ENCODE measurements at regions not wholly inside any gene's neighbourhood (a gene's known extent, or its start where the extent isn't known, plus 50 kb on each side); places are given as distances from the start of the nearest gene placed in this dataset.

DNA sequence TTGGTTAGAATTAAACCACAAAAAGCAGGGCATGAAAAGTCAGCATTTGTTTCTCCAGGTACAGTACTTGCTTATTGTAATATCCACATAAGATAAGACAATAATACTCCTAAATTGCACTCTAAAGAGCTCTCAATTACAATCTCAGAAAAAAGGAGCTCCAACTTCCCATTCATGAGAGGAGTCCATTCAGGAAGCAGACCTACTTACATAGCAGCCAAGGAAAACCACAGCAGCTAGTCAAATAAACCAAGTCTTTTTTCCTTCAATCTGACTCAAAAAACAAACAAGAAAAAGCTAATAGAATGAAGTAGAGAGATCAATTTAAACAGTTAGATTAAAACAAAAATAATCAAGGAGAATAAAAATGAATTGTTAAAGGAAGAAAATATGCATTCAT is 885.2 kb upstream of the SLITRK6 start:
- no peak for DNase-seq (ENCODE audit: low spot score)
- no peaks in the 10 kb centered on the region for H3K9me2 ChIP-seq (replicated peaks; ENCODE audit: insufficient read depth)
- H3K4me1 ChIP-seq (ENCODE audit: insufficient read depth) = no peaks in the 10 kb centered on the region
- no peaks in the 10 kb centered on the region for H4K20me1 ChIP-seq (ENCODE audit: insufficient read depth, poor library complexity, severe bottlenecking)
- TF ChIP-seq EZH2phosphoT487 (IDR thresholded peaks at IDR 0.05; ENCODE audit: low read depth, severe bottlenecking, unreplicated experiment) = no peak
- no peak for TF ChIP-seq EZH2 (IDR thresholded peaks at IDR 0.05; ENCODE audit: borderline replicate concordance)
- no peak for TF ChIP-seq CTCF (IDR thresholded peaks at IDR 0.05; ENCODE audit: poor library complexity)
- H3K4me2 ChIP-seq = no peak overlapping the region
- H3K27me3 ChIP-seq = no peaks in the 10 kb centered on the region
- no peaks in the 10 kb centered on the region for H3K9me3 ChIP-seq (ENCODE audit: low read depth)
- no peak overlapping the region for H2AFZ ChIP-seq
- H3K36me3 ChIP-seq (replicated peaks; ENCODE audit: insufficient read depth, low read depth) = no peaks in the 10 kb centered on the region
- H3K79me2 ChIP-seq = no peaks in the 10 kb centered on the region
- no peak overlapping the region for H3K4me3 ChIP-seq
- no peak overlapping the region for H3K27ac ChIP-seq

- H2AFZ ChIP-seq = no peak overlapping the region
- no peak overlapping the region for H3K4me2 ChIP-seq
- DNase-seq (ENCODE audit: low spot score) = no peak
- 80% methylated on average over 2 of the region's 2 CpGs for WGBS (ENCODE audit: low lambda C conversion rate, missing lambda C conversion rate)
- H3K36me3 ChIP-seq (replicated peaks; ENCODE audit: insufficient read depth, low read depth) = no peaks in the 10 kb centered on the region
- H3K27me3 ChIP-seq = no peaks in the 10 kb centered on the region
- no peaks in the 10 kb centered on the region for H3K4me1 ChIP-seq (ENCODE audit: insufficient read depth)
- no peak overlapping the region for H3K27ac ChIP-seq
- no peak overlapping the region for H3K4me3 ChIP-seq
- H3K9me3 ChIP-seq (ENCODE audit: low read depth) = no peaks in the 10 kb centered on the region
- H4K20me1 ChIP-seq (ENCODE audit: insufficient read depth, poor library complexity, severe bottlenecking) = no peaks in the 10 kb centered on the region
- H3K79me2 ChIP-seq = no peaks in the 10 kb centered on the region
- no peak for TF ChIP-seq EZH2phosphoT487 (IDR thresholded peaks at IDR 0.05; ENCODE audit: low read depth, severe bottlenecking, unreplicated experiment)
- TF ChIP-seq CTCF (IDR thresholded peaks at IDR 0.05; ENCODE audit: poor library complexity) = no peak
- TF ChIP-seq EZH2 (IDR thresholded peaks at IDR 0.05; ENCODE audit: borderline replicate concordance) = no peak
- no peaks in the 10 kb centered on the region for H3K9me2 ChIP-seq (replicated peaks; ENCODE audit: insufficient read depth)
These were observed 890.7 kb upstream of the SLITRK6 start for GRCh38 chr13:86689911-86690310.

- Histone ChIP-seq H3K4me2 (no peak overlapping the region), H4K20me1 (ENCODE audit: insufficient read depth, poor library complexity, severe bottlenecking) (no peaks in the 10 kb centered on the region), H3K27me3 (no peaks in the 10 kb centered on the region), H3K4me1 (ENCODE audit: insufficient read depth) (no peaks in the 10 kb centered on the region), H3K9me2 (replicated peaks; ENCODE audit: insufficient read depth) (no peaks in the 10 kb centered on the region), H3K79me2 (no peaks in the 10 kb centered on the region), H3K4me3 (no peak overlapping the region), H3K9me3 (ENCODE audit: low read depth) (no peaks in the 10 kb centered on the region), H3K27ac (no peak overlapping the region), H2AFZ (no peak overlapping the region), H3K36me3 (replicated peaks; ENCODE audit: insufficient read depth, low read depth) (no peaks in the 10 kb centered on the region)
- 77% methylated on average over 2 of the region's 2 CpGs for WGBS (ENCODE audit: low lambda C conversion rate, missing lambda C conversion rate)
- TF ChIP-seq CTCF (IDR thresholded peaks at IDR 0.05; ENCODE audit: poor library complexity) (no peak), EZH2 (IDR thresholded peaks at IDR 0.05; ENCODE audit: borderline replicate concordance) (no peak), EZH2phosphoT487 (IDR thresholded peaks at IDR 0.05; ENCODE audit: low read depth, severe bottlenecking, unreplicated experiment) (no peak)
- DNase-seq (ENCODE audit: low spot score) = no peak
These were observed 893.1 kb upstream of the SLITRK6 start for GRCh38 chr13:86692291-86692690.

DNA sequence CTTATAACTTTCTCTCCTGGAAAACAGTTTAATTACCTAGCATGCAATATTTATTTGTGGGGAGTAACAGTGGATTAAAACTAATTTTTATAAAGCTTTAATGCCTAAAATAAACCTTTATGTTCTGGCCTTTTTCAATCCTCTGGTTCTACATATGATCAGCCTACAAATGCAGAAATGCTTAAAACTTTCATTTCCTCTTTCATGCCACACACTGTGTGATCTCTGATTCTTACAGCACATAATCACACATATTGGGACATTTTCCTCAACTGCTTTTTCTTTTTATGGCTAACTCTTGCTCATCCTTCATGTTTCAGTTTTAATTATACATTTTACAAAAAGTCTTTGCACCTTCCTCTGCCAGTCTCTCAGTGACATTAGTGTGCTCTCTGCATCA is 910.8 kb upstream of the SLITRK6 start:
- no peaks in the 10 kb centered on the region for H3K79me2 ChIP-seq

More for the DNA sequence above, 910.8 kb upstream of the SLITRK6 start:
- no peak overlapping the region for H3K27ac ChIP-seq
- H4K20me1 ChIP-seq (ENCODE audit: insufficient read depth, poor library complexity, severe bottlenecking) = no peaks in the 10 kb centered on the region
- H3K4me3 ChIP-seq = no peak overlapping the region
- H2AFZ ChIP-seq = no peak overlapping the region
- no peak overlapping the region for H3K4me2 ChIP-seq
- H3K9me3 ChIP-seq (ENCODE audit: low read depth) = no peaks in the 10 kb centered on the region
- H3K36me3 ChIP-seq (replicated peaks; ENCODE audit: insufficient read depth, low read depth) = no peaks in the 10 kb centered on the region
- DNase-seq (ENCODE audit: low spot score) = no peak
- H3K27me3 ChIP-seq = no peaks in the 10 kb centered on the region
- no peaks in the 10 kb centered on the region for H3K4me1 ChIP-seq (ENCODE audit: insufficient read depth)
- TF ChIP-seq CTCF (IDR thresholded peaks at IDR 0.05; ENCODE audit: poor library complexity) (no peak), EZH2phosphoT487 (IDR thresholded peaks at IDR 0.05; ENCODE audit: low read depth, severe bottlenecking, unreplicated experiment) (no peak), EZH2 (IDR thresholded peaks at IDR 0.05; ENCODE audit: borderline replicate concordance) (no peak)
- H3K9me2 ChIP-seq (replicated peaks; ENCODE audit: insufficient read depth) = no peaks in the 10 kb centered on the region

Measured in hepatocyte (in vitro differentiated cells).